ENCODE measurements at regions not wholly inside any gene's neighbourhood (a gene's known extent, or its start where the extent isn't known, plus 50 kb on each side); places are given as distances from the start of the nearest gene placed in this dataset.

DNA sequence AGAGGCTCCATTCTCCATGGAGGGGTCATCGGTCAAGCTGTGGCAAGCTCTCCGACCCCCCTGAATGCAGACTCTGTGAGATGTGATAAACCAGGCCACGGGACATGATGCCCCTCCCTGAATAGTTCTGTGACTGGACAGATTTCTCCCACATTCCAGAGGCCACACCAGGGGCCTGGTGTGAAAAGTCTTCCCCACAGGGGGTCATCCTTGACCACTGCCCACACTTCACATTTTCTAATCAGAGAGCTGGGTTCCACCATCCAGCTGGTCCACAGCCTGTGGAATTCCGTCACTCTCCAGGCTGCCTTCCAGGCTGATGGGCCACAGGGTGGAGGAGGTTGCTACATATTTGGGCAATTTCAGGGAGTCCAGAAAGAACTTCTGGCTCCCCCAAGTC, 51.3 kb upstream of the CYRIA start:
- DNase-seq, result no peak

DNA sequence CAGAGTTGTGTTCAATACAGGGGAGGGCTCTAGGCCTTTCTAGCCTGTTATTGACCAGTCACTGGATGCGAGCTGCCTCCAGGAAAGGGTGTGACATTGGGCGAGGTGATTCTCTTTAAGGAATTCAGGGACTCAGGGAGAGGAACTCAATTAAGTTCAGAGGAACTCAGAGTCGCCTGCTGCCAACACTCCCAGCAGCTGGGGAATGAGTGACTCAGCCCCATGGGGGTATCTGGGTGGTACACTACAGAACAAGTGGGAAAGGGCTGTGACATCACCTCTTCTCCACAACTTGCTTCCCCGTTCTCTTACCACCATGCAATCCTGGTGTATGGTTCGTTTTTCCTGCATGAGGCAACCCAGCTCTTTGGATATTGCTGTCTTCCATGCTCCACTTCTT, 50.4 kb upstream of the CYRIA start:
- no peak for DNase-seq

Measured in CD4-positive, alpha-beta T cell treated with Interleukin-15 for 1 hour (primary cell).